DND-41 (cell line): ENCODE measurements at regions not wholly inside any gene's neighbourhood (a gene's known extent, or its start where the extent isn't known, plus 50 kb on each side); places are given as distances from the start of the nearest gene placed in this dataset.

ENCODE experiments used
- ATAC-seq: fragments of 200-7000 bp; cut with Tn5 transposase; 3 replicates; pipeline ENCODE4 v1.9.1; 2021; ENCODE audit warnings: low read depth; ENCODE audit not compliant: insufficient read depth
- DNase-seq: peaks from one replicate; pipeline ENCODE4 v3.0.0-alpha.2; 2020
- H2AFZ ChIP-seq: 2 replicates; pipeline ENCODE4 v1.6.0; 2012; ENCODE audit warnings: low read depth, low read length
- H3K27ac ChIP-seq: 2 replicates; pipeline ENCODE4 v1.5.1; 2012; ENCODE audit warnings: low read length, inconsistent platforms
- H3K27me3 ChIP-seq: fragments of 200-600 bp; sonication (generic); 2 replicates; pipeline ENCODE4 v1.6.0; 2012; ENCODE audit warnings: low read length, mild to moderate bottlenecking, inconsistent platforms; ENCODE audit not compliant: insufficient read depth, poor library complexity
- H3K36me3 ChIP-seq: 2 replicates; pipeline ENCODE4 v1.5.1; 2012; ENCODE audit warnings: low read length, inconsistent platforms; ENCODE audit not compliant: insufficient read depth
- H3K4me1 ChIP-seq: 2 replicates; pipeline ENCODE4 v1.5.1; 2012; ENCODE audit warnings: mild to moderate bottlenecking, low read length; ENCODE audit not compliant: insufficient read depth
- H3K4me2 ChIP-seq: 2 replicates; pipeline ENCODE4 v1.6.0; 2012; ENCODE audit warnings: mild to moderate bottlenecking, moderate library complexity, low read length, inconsistent platforms; ENCODE audit not compliant: insufficient read depth
- H3K4me3 ChIP-seq, 2 experiments: fragments of 200-600 bp in 1 of 2; shearing (Covaris generic) in 1 of 2; 2 replicates each; pipeline ENCODE4 v1.5.1; 2012 to 2016; ENCODE audit warnings: inconsistent platforms in 2 of 2, low read length in 2 of 2, mild to moderate bottlenecking in 2 of 2, low read depth in 1 of 2, moderate library complexity in 1 of 2
- H3K79me2 ChIP-seq: 2 replicates; pipeline ENCODE4 v1.6.0; 2012; ENCODE audit warnings: low read length, inconsistent platforms; ENCODE audit not compliant: insufficient read depth
- H3K9ac ChIP-seq: 2 replicates; pipeline ENCODE4 v1.6.0; 2012; ENCODE audit warnings: low read depth, mild to moderate bottlenecking, inconsistent platforms, low read length, moderate library complexity
- H3K9me3 ChIP-seq: 2 replicates; pipeline ENCODE4 v1.5.1; 2012; ENCODE audit warnings: low read length, moderate library complexity, mild to moderate bottlenecking, inconsistent platforms; ENCODE audit not compliant: insufficient read depth, severe bottlenecking
- H4K20me1 ChIP-seq: 2 replicates; pipeline ENCODE4 v1.6.0; 2012; ENCODE audit warnings: low read length; ENCODE audit not compliant: insufficient read depth
- CTCF ChIP-seq: IDR thresholded peaks from 2 replicates; pipeline ENCODE4 v1.5.1; 2012; ENCODE audit warnings: borderline replicate concordance, low read length, moderate library complexity, mild to moderate bottlenecking; ENCODE audit not compliant: poor library complexity, severe bottlenecking; ENCODE audit errors: extremely low read depth
- EZH2 ChIP-seq: IDR thresholded peaks from 3 replicates; pipeline ENCODE4 v1.6.1; 2012; ENCODE audit warnings: borderline replicate concordance, low read depth, mild to moderate bottlenecking, moderate library complexity, low read length, inconsistent platforms; ENCODE audit not compliant: severe bottlenecking

GRCh38 chr5:167463939-167464338 is 827.5 kb upstream of the WWC1 start:
- Histone ChIP-seq H2AFZ (no peak overlapping the region), H3K4me3 (no peak overlapping the region), H3K27ac (no peak overlapping the region), H3K79me2 (no peaks in the 10 kb centered on the region), H3K4me1 (no peaks in the 10 kb centered on the region), H3K36me3 (no peaks in the 10 kb centered on the region), H3K4me2 (no peak overlapping the region), H3K9ac (no peak overlapping the region), H4K20me1 (no peaks in the 10 kb centered on the region), H3K9me3 (no peaks in the 10 kb centered on the region), H3K27me3 (no peaks in the 10 kb centered on the region)
- ATAC-seq (no peak), DNase-seq (no peak)
- no peak for TF ChIP-seq EZH2
- no peak for TF ChIP-seq CTCF

DNA sequence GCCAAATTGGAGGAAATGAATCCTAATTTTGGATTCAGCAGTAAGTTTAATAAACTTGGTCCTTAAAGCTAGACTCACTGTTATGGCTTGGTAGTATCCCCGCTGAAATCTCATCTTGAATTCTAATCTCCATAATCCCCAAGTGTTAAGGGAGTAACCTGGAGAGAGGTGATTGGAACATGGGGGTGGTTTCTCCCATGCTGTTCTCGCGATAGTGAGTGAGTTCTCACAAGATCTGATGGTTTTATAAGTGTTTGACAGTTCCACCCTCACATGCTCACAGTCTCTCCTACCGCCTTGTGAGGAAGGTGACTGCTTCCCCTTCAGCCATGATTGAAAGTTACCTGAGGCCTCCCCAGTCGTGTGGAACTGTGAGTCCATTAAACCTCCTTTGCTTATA is 824.5 kb upstream of the WWC1 start:
- H3K4me1 ChIP-seq, result no peaks in the 10 kb centered on the region
- no peaks in the 10 kb centered on the region for H3K36me3 ChIP-seq
- H3K27me3 ChIP-seq, result no peaks in the 10 kb centered on the region
- H3K4me3 ChIP-seq, result no peak overlapping the region
- H2AFZ ChIP-seq, result no peak overlapping the region
- no peak for ATAC-seq
- H4K20me1 ChIP-seq, result no peaks in the 10 kb centered on the region
- DNase-seq, result no peak
- no peaks in the 10 kb centered on the region for H3K79me2 ChIP-seq
- no peak overlapping the region for H3K27ac ChIP-seq
- TF ChIP-seq EZH2, result no peak
- TF ChIP-seq CTCF, result no peak
- H3K9me3 ChIP-seq, result no peaks in the 10 kb centered on the region
- no peak overlapping the region for H3K9ac ChIP-seq
- H3K4me2 ChIP-seq, result no peak overlapping the region

DNA sequence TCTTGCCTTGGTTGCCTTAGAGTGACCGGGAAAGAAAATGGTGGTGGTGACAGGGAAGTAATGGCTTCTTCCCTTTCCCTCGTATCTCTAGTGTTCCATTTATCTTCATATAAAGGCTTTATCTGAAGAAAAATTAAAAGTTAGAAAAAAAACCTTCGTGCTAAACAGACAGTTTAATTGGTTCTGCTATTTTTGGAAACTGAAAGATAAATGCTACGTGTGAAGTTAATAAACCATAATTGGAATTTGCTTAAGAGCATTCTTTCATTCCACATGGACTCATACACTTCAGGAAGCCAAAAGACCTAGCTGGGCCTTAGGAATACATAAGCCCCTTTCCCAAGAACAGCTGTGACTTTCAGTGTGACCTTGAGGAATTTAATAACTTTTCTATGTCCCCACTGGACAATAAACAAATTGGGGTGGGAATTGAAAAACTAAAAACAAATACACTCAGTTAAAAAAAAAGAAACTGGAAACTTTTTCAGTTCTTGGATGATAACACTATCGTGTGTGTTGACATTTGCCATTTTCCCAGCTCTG is 818.8 kb upstream of the WWC1 start:
- no peak for DNase-seq
- no peaks in the 10 kb centered on the region for H3K4me1 ChIP-seq
- no peak overlapping the region for H3K9ac ChIP-seq
- H3K27ac ChIP-seq, result no peak overlapping the region
- H3K9me3 ChIP-seq, result no peaks in the 10 kb centered on the region
- no peaks in the 10 kb centered on the region for H3K79me2 ChIP-seq
- ATAC-seq, result no peak
- TF ChIP-seq CTCF, result no peak
- TF ChIP-seq EZH2, result no peak
- no peak overlapping the region for H3K4me2 ChIP-seq
- no peak overlapping the region for H2AFZ ChIP-seq
- H3K4me3 ChIP-seq, result no peak overlapping the region
- no peaks in the 10 kb centered on the region for H3K27me3 ChIP-seq
- no peaks in the 10 kb centered on the region for H3K36me3 ChIP-seq
- H4K20me1 ChIP-seq, result no peaks in the 10 kb centered on the region

GRCh38 chr5:167478188-167478587 is 813.3 kb upstream of the WWC1 start:
- H3K27ac ChIP-seq, result no peak overlapping the region
- no peaks in the 10 kb centered on the region for H3K79me2 ChIP-seq
- no peak overlapping the region for H3K4me3 ChIP-seq
- H4K20me1 ChIP-seq, result no peaks in the 10 kb centered on the region
- no peak for ATAC-seq
- no peak overlapping the region for H3K4me2 ChIP-seq
- no peak overlapping the region for H3K9ac ChIP-seq
- TF ChIP-seq EZH2, result no peak
- H3K27me3 ChIP-seq, result no peaks in the 10 kb centered on the region
- no peaks in the 10 kb centered on the region for H3K36me3 ChIP-seq
- H3K4me1 ChIP-seq, result no peaks in the 10 kb centered on the region
- no peak for DNase-seq
- H2AFZ ChIP-seq, result no peak overlapping the region
- no peaks in the 10 kb centered on the region for H3K9me3 ChIP-seq
